A549 (cell line): ENCODE measurements at regions not wholly inside any gene's neighbourhood (a gene's known extent, or its start where the extent isn't known, plus 50 kb on each side); places are given as distances from the start of the nearest gene placed in this dataset.

Experiments used
- EP300 ChIP-seq, 2 experiments: fragments of >200 bp; sonication (Bioruptor Twin); formaldehyde crosslinking; IDR thresholded peaks; 2 replicates in 1 of 2; 3 replicates in 1 of 2; pipeline ENCODE4 v1.6.1; 2016 to 2017
- ESRRA ChIP-seq: fragments of 150-350 bp; IDR thresholded peaks from 2 replicates; pipeline ENCODE4 v1.6.1; 2014; ENCODE audit warnings: mild to moderate bottlenecking, low read length, borderline replicate concordance
- JUN ChIP-seq, 2 experiments: fragments of >200 bp; sonication (Bioruptor Twin); formaldehyde crosslinking; IDR thresholded peaks; 2 replicates in 1 of 2; 3 replicates in 1 of 2; pipeline ENCODE4 v1.6.1; 2016 to 2017
- MYC ChIP-seq: IDR thresholded peaks from 2 replicates; pipeline ENCODE4 v1.6.1; 2012; ENCODE audit warnings: mild to moderate bottlenecking, inconsistent platforms, low read length, improper control_type of control experiment, borderline replicate concordance
- RAD21 ChIP-seq, 2 experiments: fragments of >200 bp in 1 of 2; sonication (Bioruptor Twin) in 1 of 2; formaldehyde crosslinking in 1 of 2; IDR thresholded peaks in 1 of 2; conservative IDR thresholded peaks in 1 of 2; 2 replicates in 1 of 2; 3 replicates in 1 of 2; pipeline ENCODE4 v1.6.1; 2012 to 2018; ENCODE audit warnings: inconsistent platforms in 1 of 2
- RFX5 ChIP-seq: fragments of 450-650 bp; IDR thresholded peaks from 2 replicates; pipeline ENCODE4 v1.7.1; 2014; ENCODE audit warnings: antibody characterized with exemption, mild to moderate bottlenecking, moderate library complexity
- TP53 ChIP-seq: fragments of 250-450 bp; sonication (Bioruptor Pico); IDR thresholded peaks from 2 replicates; pipeline ENCODE4 v1.5.0; 2021; ENCODE audit warnings: mild to moderate bottlenecking, moderate library complexity
- TF ChIP-seq, protein P1 (sequence below): fragments of >200 bp; sonication (Bioruptor Twin); formaldehyde crosslinking; IDR thresholded peaks from 3 replicates; pipeline ENCODE4 v1.5.1; 2016

GRCh38 chr14:71242237-71242748 lies 335.0 kb downstream of the PCNX1 start:
- TF ChIP-seq TP53 (CRISPR knock-in tag) (no peak), EP300 (IDR thresholded peaks at IDR 0.05) (no peak), MYC (no peak), RAD21 (conservative IDR thresholded peaks at IDR 0.05 in 1 of 2, IDR thresholded peaks at IDR 0.05 in 1 of 2) (no peak), RFX5 (no peak), JUN (IDR thresholded peaks at IDR 0.05) (no peak), ESRRA (no peak)
- TF ChIP-seq, protein P1, sequence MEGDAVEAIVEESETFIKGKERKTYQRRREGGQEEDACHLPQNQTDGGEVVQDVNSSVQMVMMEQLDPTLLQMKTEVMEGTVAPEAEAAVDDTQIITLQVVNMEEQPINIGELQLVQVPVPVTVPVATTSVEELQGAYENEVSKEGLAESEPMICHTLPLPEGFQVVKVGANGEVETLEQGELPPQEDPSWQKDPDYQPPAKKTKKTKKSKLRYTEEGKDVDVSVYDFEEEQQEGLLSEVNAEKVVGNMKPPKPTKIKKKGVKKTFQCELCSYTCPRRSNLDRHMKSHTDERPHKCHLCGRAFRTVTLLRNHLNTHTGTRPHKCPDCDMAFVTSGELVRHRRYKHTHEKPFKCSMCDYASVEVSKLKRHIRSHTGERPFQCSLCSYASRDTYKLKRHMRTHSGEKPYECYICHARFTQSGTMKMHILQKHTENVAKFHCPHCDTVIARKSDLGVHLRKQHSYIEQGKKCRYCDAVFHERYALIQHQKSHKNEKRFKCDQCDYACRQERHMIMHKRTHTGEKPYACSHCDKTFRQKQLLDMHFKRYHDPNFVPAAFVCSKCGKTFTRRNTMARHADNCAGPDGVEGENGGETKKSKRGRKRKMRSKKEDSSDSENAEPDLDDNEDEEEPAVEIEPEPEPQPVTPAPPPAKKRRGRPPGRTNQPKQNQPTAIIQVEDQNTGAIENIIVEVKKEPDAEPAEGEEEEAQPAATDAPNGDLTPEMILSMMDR, result no peak
